ENCODE measurements at regions not wholly inside any gene's neighbourhood (a gene's known extent, or its start where the extent isn't known, plus 50 kb on each side); places are given as distances from the start of the nearest gene placed in this dataset.

GRCh38 chr16:76732894-76733293, 455.7 kb downstream of the CNTNAP4 start:
- no peak overlapping the region for H3K4me3 ChIP-seq (ENCODE audit: low read depth, low read length)
- no peak for DNase-seq (ENCODE audit: low read depth, low spot score)
- no peak for TF ChIP-seq CTCF (IDR thresholded peaks at IDR 0.05; ENCODE audit: insufficient read depth, low read length, missing control alignments)
- POLR2A ChIA-PET: no interaction called here
- CTCF ChIA-PET: no interaction called here

GRCh38 chr16:76741623-76742022, 449.4 kb upstream of the MON1B start:
- no peak for TF ChIP-seq CTCF (IDR thresholded peaks at IDR 0.05; ENCODE audit: insufficient read depth, low read length, missing control alignments)
- ChIA-PET POLR2A (no interaction called here), CTCF (no interaction called here)

GRCh38 chr16:76748461-76749348, 442.3 kb upstream of the MON1B start:
- no peak for TF ChIP-seq CTCF (IDR thresholded peaks at IDR 0.05; ENCODE audit: insufficient read depth, low read length, missing control alignments)
- POLR2A ChIA-PET: no interaction called here
- DNase-seq (ENCODE audit: low read depth, low spot score): no peak

More at GRCh38 chr16:76741623-76742022, 449.4 kb upstream of the MON1B start:
- no peak overlapping the region for H3K4me3 ChIP-seq (ENCODE audit: low read depth, low read length)
- DNase-seq (ENCODE audit: low read depth, low spot score): no peak

GRCh38 chr16:76749780-76750375, 441.1 kb upstream of the MON1B start:
- DNase-seq (ENCODE audit: low read depth, low spot score): no peak
- no peak overlapping the region for H3K4me3 ChIP-seq (ENCODE audit: low read depth, low read length)
- ChIA-PET CTCF (no interaction called here), POLR2A (no interaction called here)
- TF ChIP-seq CTCF (IDR thresholded peaks at IDR 0.05; ENCODE audit: insufficient read depth, low read length, missing control alignments): no peak

More at GRCh38 chr16:76748461-76749348, 442.3 kb upstream of the MON1B start:
- no peak overlapping the region for H3K4me3 ChIP-seq (ENCODE audit: low read depth, low read length)
- CTCF ChIA-PET: no interaction called here

- ChIA-PET CTCF (no interaction called here), POLR2A (no interaction called here)
- no peak for DNase-seq (ENCODE audit: low read depth, low spot score)
These were observed 435.5 kb upstream of the MON1B start for GRCh38 chr16:76755496-76755895.

More at GRCh38 chr16:76755496-76755895, 435.5 kb upstream of the MON1B start:
- H3K4me3 ChIP-seq (ENCODE audit: low read depth, low read length): no peak overlapping the region
- no peak for TF ChIP-seq CTCF (IDR thresholded peaks at IDR 0.05; ENCODE audit: insufficient read depth, low read length, missing control alignments)
